Middle frontal gyrus (tissue), 1 donor: ENCODE measurements at regions not wholly inside any gene's neighbourhood (a gene's known extent, or its start where the extent isn't known, plus 50 kb on each side); places are given as distances from the start of the nearest gene placed in this dataset.
"Not testable (repeated sequence)": the region's sequence is repeated elsewhere in the genome, so short reads cannot be mapped to it uniquely, and the experiment has no call there.

ENCODE experiments used
- DNase-seq: peaks from one replicate; pipeline ENCODE4 v3.0.0-alpha.2; 2015; ENCODE audit warnings: low spot score; ENCODE audit errors: extremely low spot score

- no peak for DNase-seq
Observed at GRCh38 chr11:38593649-38594048, 1995.6 kb upstream of the RAG2 start.

GRCh38 chr11:38582756-38583155, 1984.7 kb upstream of the RAG2 start:
- DNase-seq: no peak

- DNase-seq: no peak
Observed at GRCh38 chr11:38582151-38582550, 1984.1 kb upstream of the RAG2 start.

DNA sequence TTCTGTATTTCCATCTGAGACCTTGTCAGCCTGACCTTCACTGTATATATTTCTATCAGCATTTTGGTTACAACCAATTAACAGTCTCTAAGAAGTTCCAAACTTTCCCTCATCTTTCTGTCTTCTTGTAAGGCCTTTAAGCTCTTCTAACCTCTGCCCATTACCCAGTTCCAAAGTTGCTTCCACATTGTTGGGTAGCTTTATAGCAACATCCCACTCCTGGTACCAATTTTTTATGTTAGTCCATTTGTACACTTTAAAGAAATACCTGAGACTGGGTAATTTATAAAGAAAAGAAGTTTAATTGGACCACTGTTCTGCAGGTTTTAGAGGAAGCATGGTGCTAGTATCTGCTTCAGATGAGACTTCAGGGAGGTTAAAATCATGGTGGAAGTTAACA, 1979.7 kb upstream of the RAG2 start:
- no peak for DNase-seq

DNA sequence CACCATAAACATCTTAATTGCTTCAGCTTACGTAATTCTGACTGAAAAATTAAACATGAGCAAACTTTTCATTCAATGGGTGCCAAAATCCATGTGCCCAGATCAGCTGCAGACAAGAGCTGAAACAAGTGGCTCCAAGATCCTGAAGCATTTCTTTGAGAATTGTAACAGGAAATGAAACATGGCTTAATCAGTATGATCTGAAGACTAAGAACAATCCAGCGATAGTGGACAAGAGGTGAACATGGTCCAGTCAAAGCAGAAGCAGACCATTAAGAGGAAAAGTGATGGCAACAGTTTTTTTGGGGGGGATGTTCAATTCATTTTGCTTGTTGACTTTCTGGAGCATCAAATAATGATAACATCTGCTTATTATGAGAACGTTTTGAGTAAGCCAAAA, 1964.5 kb upstream of the RAG2 start:
- DNase-seq: no peak

GRCh38 chr11:38553148-38553547, 1955.1 kb upstream of the RAG2 start:
- no peak for DNase-seq

GRCh38 chr11:38547462-38547861, 1949.4 kb upstream of the RAG2 start:
- DNase-seq: no peak

GRCh38 chr11:38543986-38544385, 1946.0 kb upstream of the RAG2 start:
- no peak for DNase-seq

- no peak for DNase-seq
Observed at GRCh38 chr11:38543311-38543710, 1945.3 kb upstream of the RAG2 start.

- DNase-seq: no peak
Observed at GRCh38 chr11:38538866-38539680, 1941.0 kb upstream of the RAG2 start.

DNA sequence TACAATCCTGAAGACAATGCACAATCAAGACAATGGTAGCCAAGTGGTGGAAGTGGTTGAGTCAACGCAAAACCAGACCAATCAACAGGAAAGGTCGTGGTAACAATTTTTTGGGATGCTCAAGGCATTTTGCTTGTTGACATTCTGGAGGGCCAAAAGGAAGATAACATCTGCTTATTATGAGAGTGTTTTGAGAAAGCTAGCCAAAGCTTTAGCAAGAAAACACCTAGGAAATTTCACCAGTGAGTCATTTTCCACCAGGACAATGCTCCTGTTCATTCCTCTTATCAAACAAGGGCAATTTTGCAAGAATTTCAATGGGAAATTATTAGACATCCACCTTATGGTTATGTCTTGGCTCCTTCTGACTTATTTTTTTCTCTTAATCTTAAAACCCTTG, 1932.2 kb upstream of the RAG2 start:
- DNase-seq: no peak

DNA sequence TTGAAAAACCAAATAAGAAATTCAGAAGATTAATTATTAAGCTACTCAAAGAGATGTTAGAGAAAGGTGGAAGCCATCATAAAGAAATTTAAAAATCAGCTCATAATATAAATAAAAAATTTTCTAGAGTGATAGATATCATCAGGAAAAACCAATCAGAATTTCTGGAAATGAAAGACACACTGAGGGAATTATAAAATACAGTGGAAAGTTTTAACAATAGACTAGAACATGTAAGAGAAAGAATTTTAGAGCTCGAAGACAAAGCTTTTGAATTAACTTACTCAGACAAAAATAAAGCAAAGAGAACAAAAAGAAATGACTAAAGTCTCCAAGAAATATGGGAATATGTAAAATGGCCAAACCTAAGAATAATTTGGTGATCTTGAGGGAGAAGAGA, 1926.9 kb upstream of the RAG2 start:
- DNase-seq: no peak

GRCh38 chr11:38517991-38518390, 1920.0 kb upstream of the RAG2 start:
- DNase-seq: no peak

DNA sequence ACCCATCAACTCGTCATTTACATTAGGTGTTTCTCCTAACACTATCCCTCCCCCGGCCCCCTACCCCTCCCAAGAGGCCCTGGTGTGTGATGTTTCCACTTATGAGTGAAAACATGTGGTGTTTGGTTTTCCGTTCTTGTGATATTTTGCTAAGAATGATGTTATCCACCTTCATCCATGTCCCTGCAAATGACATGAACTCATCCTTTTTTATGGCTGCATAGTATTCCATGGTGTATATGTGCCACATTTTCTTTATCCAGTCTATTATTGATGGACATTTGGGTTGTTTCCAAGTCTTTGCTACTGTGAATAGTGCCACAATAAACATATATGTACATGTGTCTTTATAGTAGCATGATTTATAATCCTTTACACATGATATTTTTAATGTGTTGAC, 1914.8 kb upstream of the RAG2 start:
- not testable (repeated sequence) for DNase-seq

DNA sequence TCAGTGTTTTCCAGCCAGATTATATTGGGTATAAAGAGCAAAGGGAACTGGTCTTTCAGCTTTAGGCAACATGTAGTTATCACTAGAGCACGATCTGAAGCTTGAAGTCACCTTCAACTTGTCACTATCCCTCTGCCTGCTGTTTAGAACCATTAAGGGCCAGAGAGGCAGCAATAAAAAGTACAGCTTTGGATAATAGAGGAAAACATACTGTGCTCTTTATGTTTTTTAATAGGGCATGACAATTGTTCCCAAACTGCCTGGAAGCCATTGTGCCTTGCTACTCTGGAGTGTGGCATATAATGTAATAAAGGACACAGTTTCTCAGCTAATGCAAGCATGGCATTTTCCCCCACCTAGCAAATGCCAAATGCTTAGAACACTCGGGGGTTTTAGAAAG, 1912.0 kb upstream of the RAG2 start:
- no peak for DNase-seq

DNA sequence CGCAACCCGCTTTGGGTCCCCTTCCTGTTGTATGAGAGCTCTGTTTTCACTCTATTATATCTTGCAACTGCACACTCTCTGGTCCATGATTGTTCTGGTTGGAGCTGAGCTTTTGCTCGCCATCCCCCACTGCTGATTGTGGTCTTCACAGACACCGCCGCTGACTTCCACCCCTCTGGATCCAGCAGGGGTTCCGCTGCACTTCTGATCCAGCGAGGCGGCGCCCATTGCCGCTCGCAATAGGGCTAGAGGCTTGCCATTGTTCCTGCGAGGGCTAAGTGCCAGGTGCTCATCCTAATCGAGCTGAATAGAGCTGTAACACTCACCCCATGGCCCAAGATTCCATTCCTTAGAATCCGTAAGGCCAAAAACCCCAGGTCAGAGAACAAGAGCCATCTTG, 1905.8 kb upstream of the RAG2 start:
- no peak for DNase-seq

DNA sequence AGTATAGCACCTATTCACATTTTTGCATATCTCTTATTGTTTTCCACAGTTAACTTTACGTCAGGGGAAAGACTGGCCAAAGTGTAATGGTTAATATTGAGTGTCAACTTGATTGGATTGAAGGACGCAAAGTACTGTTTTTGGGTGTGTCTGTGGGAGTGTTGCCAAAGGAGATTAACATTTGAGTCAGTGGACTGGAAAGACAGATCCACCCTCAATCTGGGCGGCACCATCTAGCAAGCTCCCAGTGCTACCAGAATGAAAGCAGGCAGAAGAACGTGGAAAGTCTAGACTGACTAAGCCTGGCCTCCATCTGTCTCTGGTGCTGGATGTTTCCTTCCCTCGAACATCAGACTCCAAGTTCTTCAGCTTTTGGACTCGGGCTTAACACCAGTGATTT, 1900.7 kb upstream of the RAG2 start:
- no peak for DNase-seq

GRCh38 chr11:38491986-38492385, 1894.0 kb upstream of the RAG2 start:
- DNase-seq: no peak

DNA sequence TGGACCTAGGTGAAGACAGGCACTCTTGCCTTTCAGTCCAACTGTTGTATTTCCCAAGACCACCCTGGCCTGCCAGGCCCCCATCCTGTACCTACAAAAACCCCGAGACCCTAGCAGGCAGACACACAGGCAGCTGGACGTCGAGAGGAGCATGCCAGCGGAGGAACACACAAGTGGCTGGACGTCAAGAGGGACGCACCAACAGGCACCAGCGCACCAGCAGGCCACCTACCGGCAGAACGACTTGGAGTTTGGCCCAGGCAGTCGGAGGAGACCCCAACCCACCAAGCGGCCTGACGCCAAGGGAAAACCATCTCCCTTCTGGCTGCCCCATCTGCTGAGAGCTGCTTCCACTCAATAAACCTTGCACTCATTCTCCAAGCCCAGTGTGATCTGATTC, 1883.4 kb upstream of the RAG2 start:
- no peak for DNase-seq

GRCh38 chr11:38476808-38477575, 1879.0 kb upstream of the RAG2 start:
- no peak for DNase-seq

DNA sequence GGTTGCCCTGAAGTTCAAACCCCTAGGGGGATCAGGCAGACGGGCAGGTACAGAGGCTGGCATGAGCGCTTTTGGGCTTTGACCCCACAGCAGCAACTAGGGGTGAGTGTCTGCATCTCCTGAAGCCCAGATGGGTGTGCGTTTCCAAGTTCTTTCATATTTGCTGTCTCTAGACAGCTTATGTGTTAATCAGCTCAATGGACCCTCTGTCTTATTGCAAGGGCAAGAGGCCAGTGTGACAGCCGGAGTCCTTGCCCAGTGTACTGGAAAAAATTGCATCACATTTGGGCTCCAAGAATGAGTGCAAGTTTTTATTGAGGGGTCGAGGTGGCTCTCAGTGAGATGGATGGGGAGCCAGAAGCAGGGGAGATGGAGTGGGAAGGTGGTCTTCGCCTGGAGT, 1863.7 kb upstream of the RAG2 start:
- no peak for DNase-seq

GRCh38 chr11:38460896-38461295, 1862.9 kb upstream of the RAG2 start:
- DNase-seq: peak; percentile 9

GRCh38 chr11:38460429-38460828, 1862.4 kb upstream of the RAG2 start:
- no peak for DNase-seq
